HUES48 (cell line): ENCODE measurements at regions not wholly inside any gene's neighbourhood (a gene's known extent, or its start where the extent isn't known, plus 50 kb on each side); places are given as distances from the start of the nearest gene placed in this dataset.

ENCODE experiments used
- H3K27ac ChIP-seq: one replicate; pipeline ENCODE4 v1.7.0; 2013; ENCODE audit warnings: low read depth, low read length, inconsistent platforms
- H3K27me3 ChIP-seq: 2 replicates; pipeline ENCODE4 v1.6.1; 2013; ENCODE audit warnings: mild to moderate bottlenecking, low read length; ENCODE audit not compliant: control insufficient read depth, insufficient read depth
- H3K36me3 ChIP-seq: 2 replicates; pipeline ENCODE4 v1.6.1; 2013; ENCODE audit warnings: low read length; ENCODE audit not compliant: control insufficient read depth, insufficient read depth
- H3K4me1 ChIP-seq: 2 replicates; pipeline ENCODE4 v1.6.1; 2013; ENCODE audit warnings: mild to moderate bottlenecking, low read length; ENCODE audit not compliant: control insufficient read depth, insufficient read depth
- H3K4me3 ChIP-seq: 2 replicates; pipeline ENCODE4 v1.5.1; 2013; ENCODE audit warnings: mild to moderate bottlenecking, low read depth, low read length
- H3K9ac ChIP-seq: 2 replicates; pipeline ENCODE4 v1.6.1; 2013; ENCODE audit warnings: mild to moderate bottlenecking, low read depth, low read length, moderate library complexity
- H3K9me3 ChIP-seq: 2 replicates; pipeline ENCODE4 v1.6.1; 2013; ENCODE audit warnings: low read length; ENCODE audit not compliant: control insufficient read depth, insufficient read depth

- Histone ChIP-seq H3K27me3 (no peaks in the 10 kb centered on the region), H3K4me3 (no peak overlapping the region), H3K9ac (no peak overlapping the region), H3K27ac (no peak overlapping the region), H3K9me3 (no peaks in the 10 kb centered on the region), H3K4me1 (peaks cover 3% of the 10 kb centered on the region; the same call in 1 of the 2 replicates), H3K36me3 (no peaks in the 10 kb centered on the region)
Observed at GRCh38 chr6:140912686-140913085, 1220.0 kb upstream of the GJE1 start.

- H3K4me1 ChIP-seq: peaks cover 3% of the 10 kb centered on the region; the same call in 1 of the 2 replicates
- no peaks in the 10 kb centered on the region for H3K36me3 ChIP-seq
- H3K9me3 ChIP-seq: no peaks in the 10 kb centered on the region
- no peak overlapping the region for H3K27ac ChIP-seq
- no peak overlapping the region for H3K4me3 ChIP-seq
- no peak overlapping the region for H3K9ac ChIP-seq
- H3K27me3 ChIP-seq: no peaks in the 10 kb centered on the region
Observed at GRCh38 chr6:140909625-140910024, 1223.1 kb upstream of the GJE1 start.

- Histone ChIP-seq H3K27ac (no peak overlapping the region), H3K9ac (no peak overlapping the region), H3K9me3 (no peaks in the 10 kb centered on the region), H3K4me3 (no peak overlapping the region), H3K4me1 (peaks cover 3% of the 10 kb centered on the region; the same call in 1 of the 2 replicates), H3K36me3 (no peaks in the 10 kb centered on the region), H3K27me3 (no peaks in the 10 kb centered on the region)
Observed at GRCh38 chr6:140909156-140909555, 1223.6 kb upstream of the GJE1 start.

GRCh38 chr6:140908505-140908904, 1224.2 kb upstream of the GJE1 start:
- H3K4me1 ChIP-seq: peaks cover 3% of the 10 kb centered on the region; the same call in 1 of the 2 replicates
- H3K27ac ChIP-seq: no peak overlapping the region
- H3K9ac ChIP-seq: no peak overlapping the region
- no peaks in the 10 kb centered on the region for H3K36me3 ChIP-seq
- no peaks in the 10 kb centered on the region for H3K27me3 ChIP-seq
- H3K9me3 ChIP-seq: no peaks in the 10 kb centered on the region
- no peak overlapping the region for H3K4me3 ChIP-seq

- no peak overlapping the region for H3K27ac ChIP-seq
- no peak overlapping the region for H3K9ac ChIP-seq
- no peaks in the 10 kb centered on the region for H3K4me1 ChIP-seq
- H3K4me3 ChIP-seq: no peak overlapping the region
- no peaks in the 10 kb centered on the region for H3K27me3 ChIP-seq
- H3K36me3 ChIP-seq: no peaks in the 10 kb centered on the region
- H3K9me3 ChIP-seq: peaks cover under 1% of the 10 kb centered on the region; the same call in 1 of the 2 replicates
Observed at GRCh38 chr6:140907235-140907634, 1225.5 kb upstream of the GJE1 start.

DNA sequence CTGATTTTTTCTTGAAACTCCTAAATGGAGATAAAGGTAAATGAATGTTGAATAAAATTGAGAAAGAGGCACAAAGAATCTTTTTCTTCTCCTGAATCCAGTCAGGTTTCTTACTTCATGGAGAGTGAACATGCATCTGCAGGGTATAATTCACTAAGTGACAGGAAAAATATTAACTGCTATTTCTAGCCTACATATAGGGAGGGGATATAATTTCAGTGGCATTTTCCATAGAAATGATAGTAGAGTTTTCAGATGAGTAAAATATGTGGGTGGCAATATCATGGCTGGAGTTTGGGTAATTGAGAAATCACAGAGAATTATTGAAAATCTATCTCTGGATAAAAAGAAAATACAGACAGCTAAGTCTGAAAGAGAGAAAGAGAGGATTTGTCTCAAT, 1227.0 kb upstream of the GJE1 start:
- H3K9ac ChIP-seq: no peak overlapping the region
- no peak overlapping the region for H3K4me3 ChIP-seq
- H3K27me3 ChIP-seq: no peaks in the 10 kb centered on the region
- H3K9me3 ChIP-seq: peaks cover 13% of the 10 kb centered on the region
- no peaks in the 10 kb centered on the region for H3K36me3 ChIP-seq
- H3K27ac ChIP-seq: no peak overlapping the region
- no peaks in the 10 kb centered on the region for H3K4me1 ChIP-seq

DNA sequence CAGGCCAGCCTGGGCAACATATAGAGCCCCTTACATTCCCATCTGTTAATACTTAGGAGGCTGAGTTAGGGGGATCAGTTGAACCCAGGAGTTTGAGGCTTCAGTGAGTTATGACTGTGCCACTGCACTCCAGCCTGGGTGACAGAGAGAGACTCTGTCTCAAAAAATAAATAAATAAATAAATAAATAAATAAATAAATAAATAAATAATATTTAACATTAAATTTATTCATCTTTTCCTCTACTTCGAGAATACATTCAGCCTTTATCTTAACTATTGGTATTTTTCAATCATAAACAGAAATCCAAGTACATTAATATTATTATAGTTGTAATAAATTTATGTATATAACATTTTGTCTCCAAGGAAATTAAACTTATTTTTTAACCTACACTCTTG, 1227.7 kb upstream of the GJE1 start:
- Histone ChIP-seq H3K4me3 (no peak overlapping the region), H3K27ac (no peak overlapping the region), H3K27me3 (no peaks in the 10 kb centered on the region), H3K9ac (no peak overlapping the region), H3K4me1 (no peaks in the 10 kb centered on the region), H3K36me3 (no peaks in the 10 kb centered on the region), H3K9me3 (peaks cover 19% of the 10 kb centered on the region)

- H3K4me3 ChIP-seq: no peak overlapping the region
- H3K36me3 ChIP-seq: no peaks in the 10 kb centered on the region
- H3K27me3 ChIP-seq: no peaks in the 10 kb centered on the region
- no peak overlapping the region for H3K9ac ChIP-seq
- no peaks in the 10 kb centered on the region for H3K4me1 ChIP-seq
- no peak overlapping the region for H3K27ac ChIP-seq
- H3K9me3 ChIP-seq: peaks cover 29% of the 10 kb centered on the region
Observed at GRCh38 chr6:140897804-140898573, 1234.7 kb upstream of the GJE1 start.

- Histone ChIP-seq H3K9me3 (peaks cover 29% of the 10 kb centered on the region), H3K4me1 (no peaks in the 10 kb centered on the region), H3K27me3 (no peaks in the 10 kb centered on the region), H3K4me3 (no peak overlapping the region), H3K27ac (no peak overlapping the region), H3K36me3 (no peaks in the 10 kb centered on the region), H3K9ac (no peak overlapping the region)
Observed at GRCh38 chr6:140897349-140897748, 1235.4 kb upstream of the GJE1 start.

DNA sequence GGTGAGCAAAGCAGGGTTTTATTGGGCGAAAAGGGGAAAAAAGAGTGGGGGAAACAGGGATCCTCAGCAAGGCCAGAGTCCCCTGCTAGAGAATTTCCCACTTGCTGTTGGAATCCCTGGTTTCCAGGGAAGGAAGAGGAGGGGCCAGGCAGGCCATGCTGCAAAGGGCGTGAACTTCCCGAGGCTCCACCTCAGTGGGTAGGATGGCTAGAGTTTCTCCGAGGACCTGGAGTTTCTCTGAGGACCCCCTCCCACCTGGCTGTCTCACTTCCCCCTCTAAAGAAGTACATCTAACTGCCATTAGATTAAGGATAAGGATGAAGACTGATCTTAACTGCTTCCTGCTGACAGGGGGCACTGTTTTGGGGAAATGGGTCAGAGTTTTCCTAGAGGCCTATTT, 1239.3 kb upstream of the GJE1 start:
- Histone ChIP-seq H3K27me3 (no peaks in the 10 kb centered on the region), H3K4me1 (peaks cover 6% of the 10 kb centered on the region; the same call in 1 of the 2 replicates), H3K36me3 (no peaks in the 10 kb centered on the region), H3K27ac (no peak overlapping the region), H3K9me3 (peaks cover 10% of the 10 kb centered on the region; the same call in 1 of the 2 replicates), H3K4me3 (no peak overlapping the region), H3K9ac (no peak overlapping the region)

DNA sequence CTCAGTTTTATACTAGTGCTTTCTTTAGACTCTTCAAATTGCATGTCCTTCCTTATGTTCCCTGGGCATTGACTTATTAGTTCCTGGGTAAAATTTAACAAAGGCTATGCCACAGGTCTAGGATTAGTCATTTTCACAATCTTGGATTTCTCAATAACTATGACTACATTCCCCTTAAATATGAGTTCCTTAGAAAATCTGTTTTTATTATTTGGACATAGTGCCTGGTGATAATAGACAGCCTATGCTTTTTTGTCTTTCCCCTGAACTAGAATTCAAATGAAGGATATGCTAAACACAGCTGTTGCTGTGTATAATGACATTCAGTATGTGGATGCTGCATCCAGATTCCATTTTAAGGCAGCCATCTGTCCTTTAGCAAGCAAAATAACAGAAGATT, 1252.8 kb upstream of the GJE1 start:
- no peaks in the 10 kb centered on the region for H3K27me3 ChIP-seq
- H3K36me3 ChIP-seq: no peaks in the 10 kb centered on the region
- no peaks in the 10 kb centered on the region; the same call in 1 of the 2 replicates for H3K9me3 ChIP-seq
- H3K4me3 ChIP-seq: no peak overlapping the region
- no peaks in the 10 kb centered on the region for H3K4me1 ChIP-seq
- no peak overlapping the region for H3K9ac ChIP-seq
- H3K27ac ChIP-seq: no peak overlapping the region
